Motor neuron (in vitro differentiated cells): ENCODE measurements at regions not wholly inside any gene's neighbourhood (a gene's known extent, or its start where the extent isn't known, plus 50 kb on each side); places are given as distances from the start of the nearest gene placed in this dataset.
A peak's percentile ranks its signal among the peaks of the same experiment; 100 is the strongest.
"Not testable (repeated sequence)": the region's sequence is repeated elsewhere in the genome, so short reads cannot be mapped to it uniquely, and the experiment has no call there.

Experiments
- ATAC-seq, 8 experiments: fragments of 200-7000 bp; cut with Tn5 transposase; replicated peaks in 6 of 8; 2 replicates each; pipeline ENCODE4 v1.8.0; 2021; ENCODE audit warnings: mild to moderate bottlenecking in 8 of 8, moderate library complexity in 8 of 8
- H3K27ac ChIP-seq, 2 donors: fragments of 250-450 bp; sonication (Bioruptor Pico); 2 replicates each; pipeline ENCODE4 v1.9.0; 2021; ENCODE audit warnings: antibody characterized with exemption in 2 of 2, mild to moderate bottlenecking in 2 of 2, moderate library complexity in 1 of 2
- H3K4me1 ChIP-seq, 2 donors: fragments of 250-450 bp; sonication (Bioruptor Pico); replicated peaks in 1 of 2; 2 replicates each; pipeline ENCODE4 v1.6.1; 2021; ENCODE audit warnings: antibody characterized with exemption in 2 of 2, mild to moderate bottlenecking in 2 of 2, moderate library complexity in 1 of 2
- H3K4me3 ChIP-seq, 5 donors: fragments of 250-450 bp; sonication (Bioruptor Pico); 2 replicates each; pipeline ENCODE4 v1.9.0; 2021; ENCODE audit warnings: antibody characterized with exemption in 5 of 5, mild to moderate bottlenecking in 5 of 5, moderate library complexity in 4 of 5
- WGBS, 10 experiments: fragments of 450-650 bp; shearing (Covaris generic); methylation state at CpG; one replicate each; pipeline ENCODE4 v1.0.0; 2022; 5-methylcytosine and 5-hydroxymethylcytosine counted together
- in situ Hi-C, 9 experiments: fragments of 400-800 bp; cut with MboI; loops; one replicate each; pipeline ENCODE4 v1.15.0; 2021; ENCODE audit warnings: low sequenced_read_pairs in 9 of 9, low pct_unique_long_range_greater_than_20kb in 2 of 9; ENCODE audit not compliant: unreplicated experiment in 9 of 9

DNA sequence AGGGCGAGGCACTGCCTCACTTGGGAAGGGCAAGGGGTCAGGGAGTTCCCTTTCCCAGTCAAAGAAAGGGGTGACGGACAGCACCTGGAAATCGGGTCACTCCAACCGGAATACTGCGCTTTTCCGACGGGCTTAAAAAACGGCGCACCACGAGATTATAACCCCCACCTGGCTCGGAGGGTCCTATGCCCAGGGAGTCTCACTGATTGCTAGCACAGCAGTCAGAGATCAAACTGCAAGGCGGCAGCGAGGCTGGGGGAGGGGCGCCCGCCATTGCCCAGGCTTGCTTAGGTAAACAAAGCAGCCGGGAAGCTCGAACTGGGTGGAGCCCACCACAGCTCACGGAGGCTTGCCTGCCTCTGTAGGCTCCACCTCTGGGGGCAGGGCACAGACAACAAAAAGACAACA, 366.5 kb downstream of the NR4A2 start:
- H3K27ac ChIP-seq, ATAC-seq, in situ Hi-C loops, H3K4me1 ChIP-seq: not testable (repeated sequence)
- 20% methylated on average over 1 of the region's 18 CpGs; no CpG with 5 or more reads in 9 of the 10 experiments for WGBS, 10 experiments
- H3K4me3 ChIP-seq: peak overlapping the region in 4 of 5 donors; percentile 3 to 32 (median 14)

DNA sequence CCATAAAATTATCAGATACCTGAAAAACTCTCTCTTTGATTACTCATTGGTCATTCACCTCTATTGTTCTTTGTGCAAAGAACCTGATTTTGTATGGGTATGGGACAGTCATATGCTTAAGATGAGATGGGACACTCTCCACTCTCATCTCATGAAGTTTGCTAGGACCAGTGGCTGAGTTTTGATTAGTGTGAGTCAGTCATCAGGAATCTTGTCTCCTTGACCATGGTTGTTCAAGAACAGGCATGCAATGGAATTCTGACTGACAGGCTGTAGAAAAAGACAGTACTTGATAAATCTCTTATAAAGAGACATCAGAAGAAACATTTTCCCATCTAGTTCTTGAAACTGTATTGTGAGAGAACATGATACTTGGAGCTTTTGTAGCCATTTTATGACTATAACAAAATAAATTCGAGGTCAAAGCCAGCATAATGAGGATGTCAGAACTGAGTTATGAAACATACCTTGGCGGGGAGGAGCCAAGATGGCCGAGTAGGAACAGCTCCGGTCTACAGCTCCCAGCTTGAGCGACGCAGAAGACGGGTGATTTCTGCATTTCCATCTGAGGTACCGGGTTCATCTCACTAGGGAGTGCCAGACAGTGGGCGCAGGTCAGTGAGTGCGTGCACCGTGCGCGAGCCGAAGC, 367.0 kb downstream of the NR4A2 start:
- H3K27ac ChIP-seq: no peak overlapping the region
- H3K4me3 ChIP-seq: peak overlapping the region in 4 of 5 donors; percentile 3 to 32 (median 14)
- in situ Hi-C loops: no loop called here
- 0 to 83% (median 40%) methylated on average over 1 to 4 of the region's 14 CpGs; no CpG with 5 or more reads in 5 of the 10 experiments for WGBS, 10 experiments
- peak in 2 of 8 experiments; percentile 44 to 79 for ATAC-seq
- H3K4me1 ChIP-seq: no peaks in the 10 kb centered on the region

DNA sequence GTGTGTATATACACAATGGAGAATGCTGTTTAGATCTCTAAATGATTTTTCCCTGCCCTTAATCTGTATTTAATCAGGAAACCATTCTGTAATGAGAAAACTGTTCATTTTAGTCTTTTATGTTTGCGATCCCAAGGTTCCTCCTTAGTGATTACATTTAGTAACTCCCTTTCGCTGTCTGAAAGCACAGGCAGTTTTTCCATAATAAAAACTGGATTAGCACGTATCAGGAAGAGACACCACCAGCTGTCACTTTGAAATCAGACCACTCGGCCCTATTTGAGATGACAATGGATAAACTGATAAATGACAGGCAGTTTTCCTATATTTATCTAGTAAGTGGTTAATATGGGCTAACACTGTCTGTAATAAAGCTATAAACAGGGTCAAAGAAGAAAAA, 370.9 kb downstream of the NR4A2 start:
- no peak for ATAC-seq
- in situ Hi-C loops: no loop called here
- H3K4me1 ChIP-seq: no peaks in the 10 kb centered on the region
- 17 to 90% (median 47%) methylated on average over 2 to 4 of the region's 4 CpGs for WGBS, 10 experiments
- no peak overlapping the region for H3K4me3 ChIP-seq
- H3K27ac ChIP-seq: no peak overlapping the region

DNA sequence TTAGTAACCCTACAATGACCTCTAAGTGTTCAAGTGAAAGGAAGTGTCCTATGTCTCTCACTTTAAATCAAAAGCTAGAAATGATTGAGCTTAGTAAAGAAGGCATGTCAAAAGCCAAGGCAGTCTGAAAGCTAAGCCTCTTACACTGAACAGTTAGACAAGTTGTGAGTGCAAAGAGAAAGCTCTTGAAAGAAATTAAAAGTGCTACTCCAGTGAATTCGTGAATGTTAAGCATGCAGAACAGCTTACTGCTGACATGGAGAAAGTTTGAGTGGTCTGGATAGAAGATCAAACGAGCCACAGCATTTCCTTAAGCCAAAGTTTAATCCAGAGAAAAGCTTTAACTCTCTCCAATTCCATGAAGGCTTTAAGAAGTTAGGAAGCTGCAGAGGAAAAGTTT, 373.7 kb downstream of the NR4A2 start:
- ATAC-seq: no peak
- Histone ChIP-seq H3K4me3 (no peak overlapping the region), H3K4me1 (no peaks in the 10 kb centered on the region), H3K27ac (no peak overlapping the region)
- in situ Hi-C loops: no loop called here
- 0 to 88% (median 76%) methylated on average over 1 to 2 of the region's 2 CpGs; no CpG with 5 or more reads in 2 of the 10 experiments for WGBS, 10 experiments

DNA sequence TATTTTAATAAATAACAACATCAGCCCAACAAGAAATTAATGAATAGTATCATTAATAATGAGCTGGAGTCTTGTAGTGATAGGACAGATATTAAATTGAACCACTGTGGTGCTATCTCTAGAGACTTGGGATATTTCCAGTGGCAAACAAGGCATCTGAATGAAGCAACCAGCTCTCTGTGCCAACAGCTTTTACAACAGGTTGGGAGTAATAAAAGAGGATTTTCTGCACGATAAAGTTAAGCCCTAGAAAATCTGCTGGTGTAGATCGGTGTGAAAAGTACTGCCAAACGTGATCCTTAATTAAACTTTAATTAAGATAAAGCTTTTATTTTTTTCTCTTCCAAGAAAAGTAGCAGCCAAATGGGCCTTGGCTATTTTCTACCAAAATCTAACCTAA, 385.5 kb downstream of the NR4A2 start:
- Histone ChIP-seq H3K4me3 (no peak overlapping the region), H3K4me1 (no peaks in the 10 kb centered on the region), H3K27ac (no peak overlapping the region)
- 28 to 100% (median 75%) methylated on average over 2 to 3 of the region's 3 CpGs; no CpG with 5 or more reads in 4 of the 10 experiments for WGBS, 10 experiments
- ATAC-seq: no peak
- in situ Hi-C loops: no loop called here

DNA sequence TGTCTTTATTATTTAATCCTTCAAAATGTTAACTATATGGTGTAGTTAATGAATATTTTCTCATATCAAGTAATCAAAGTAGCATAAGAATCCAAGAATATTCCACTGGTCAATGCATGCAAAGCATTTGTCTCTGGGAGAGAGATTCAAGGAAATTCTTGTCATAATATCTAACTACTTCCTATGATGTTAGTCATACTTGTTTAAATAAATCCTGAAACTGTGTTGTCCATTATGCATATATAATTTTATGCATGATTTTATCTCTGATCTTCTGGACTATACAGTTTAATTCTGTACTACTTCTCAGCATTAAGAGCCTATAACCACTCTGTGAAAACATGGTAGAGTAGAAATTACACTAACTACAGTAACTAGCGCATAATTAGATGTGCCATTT, 388.3 kb downstream of the NR4A2 start:
- H3K27ac ChIP-seq: no peak overlapping the region
- H3K4me1 ChIP-seq: no peaks in the 10 kb centered on the region
- in situ Hi-C loops: no loop called here
- H3K4me3 ChIP-seq: no peak overlapping the region
- ATAC-seq: peak in 1 of 8 experiments; percentile 72
- 0 to 11% (median 0%) methylated on average over 1 of the region's 1 CpG; no CpG with 5 or more reads in 4 of the 10 experiments for WGBS, 10 experiments

DNA sequence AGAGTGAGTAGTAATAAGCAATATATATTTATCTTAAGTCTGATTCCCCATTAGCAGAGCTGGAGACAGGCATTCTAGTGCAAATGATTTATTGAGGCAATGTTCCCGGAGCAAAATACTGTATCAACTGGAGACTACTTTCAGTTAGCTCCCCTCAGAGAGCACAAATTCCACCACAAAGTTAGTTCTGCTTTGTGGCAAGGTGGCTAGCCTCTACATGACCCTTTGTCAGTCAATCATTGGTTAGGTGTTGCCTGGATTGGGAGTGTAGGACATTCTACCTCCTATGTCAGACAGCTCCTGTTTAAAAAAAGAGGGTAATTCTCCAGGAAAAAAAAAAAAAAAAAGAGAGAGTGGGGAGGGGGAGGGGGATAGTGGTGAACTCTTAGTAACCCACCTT, 402.2 kb downstream of the NR4A2 start:
- in situ Hi-C loops: no loop called here
- ATAC-seq: no peak
- Histone ChIP-seq H3K4me1 (no peaks in the 10 kb centered on the region), H3K27ac (no peak overlapping the region), H3K4me3 (no peak overlapping the region)
- 0 to 71% (median 50%) methylated on average over 1 of the region's 1 CpG; no CpG with 5 or more reads in 3 of the 10 experiments for WGBS, 10 experiments

DNA sequence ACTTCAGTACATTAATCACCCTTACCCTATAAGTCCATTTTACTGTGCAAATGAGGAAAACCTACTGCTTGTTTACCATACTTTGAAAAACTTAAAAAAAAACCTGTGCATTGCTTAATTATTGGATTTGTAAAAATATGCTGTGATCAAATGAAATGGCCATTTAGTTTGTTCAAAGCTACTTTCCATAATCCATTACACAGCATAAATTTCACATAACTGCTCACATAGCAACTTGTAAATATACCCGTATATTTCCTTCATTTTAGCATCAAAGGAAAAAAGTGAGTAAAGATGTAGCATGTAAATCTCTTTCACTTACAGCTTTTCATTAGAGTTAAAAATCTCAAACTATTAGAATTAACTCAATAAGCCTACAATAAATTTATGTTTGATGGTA, 415.1 kb downstream of the NR4A2 start:
- in situ Hi-C loops: no loop called here
- WGBS, 10 experiments: 0 to 88% (median 50%) methylated on average over 1 of the region's 1 CpG; no CpG with 5 or more reads in 3 of the 10 experiments

DNA sequence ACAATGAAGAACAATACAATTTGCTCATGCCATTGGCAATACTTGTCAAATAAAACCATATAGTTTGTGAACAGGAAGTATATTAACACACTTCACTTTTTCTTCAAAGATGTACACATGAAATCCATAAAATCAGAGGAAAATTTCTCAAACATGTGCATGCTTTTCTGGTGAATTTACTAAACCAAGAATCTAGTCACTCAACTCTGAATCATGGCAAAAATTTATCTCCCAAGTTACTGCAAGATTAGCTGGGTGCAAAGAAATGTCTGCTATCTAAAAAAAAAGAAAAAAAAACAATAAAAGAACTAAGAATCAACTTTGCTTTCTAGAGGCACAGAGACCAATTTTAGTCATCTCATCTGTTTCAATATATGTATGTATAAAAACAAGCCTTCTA, 419.2 kb downstream of the NR4A2 start:
- H3K4me3 ChIP-seq: no peak overlapping the region
- in situ Hi-C loops: no loop called here

More for the DNA sequence above, 415.1 kb downstream of the NR4A2 start:
- peak in 1 of 8 experiments; percentile 52 for ATAC-seq
- Histone ChIP-seq H3K4me3 (no peak overlapping the region), H3K4me1 (no peaks in the 10 kb centered on the region), H3K27ac (no peak overlapping the region)

DNA sequence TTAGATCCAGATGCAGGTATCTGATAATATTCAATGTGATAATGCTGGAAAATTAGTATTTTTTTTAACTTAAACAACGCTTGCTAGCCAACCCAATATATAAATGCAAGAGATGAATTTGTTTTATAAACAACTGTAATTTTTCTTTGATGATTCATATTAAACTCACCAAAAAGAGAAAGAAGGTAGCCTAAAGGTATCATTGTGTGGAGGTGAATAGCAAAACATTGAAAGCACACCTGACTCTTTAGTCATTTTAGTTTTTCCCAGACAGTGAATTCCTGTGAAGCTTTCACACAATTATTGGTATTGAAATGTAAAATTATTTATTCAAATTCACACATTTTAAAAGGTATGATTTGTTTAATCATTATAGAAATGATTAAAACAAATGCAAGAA, 424.0 kb downstream of the NR4A2 start:
- H3K4me1 ChIP-seq: peaks cover 4 to 8% of the 10 kb centered on the region in 2 donors
- in situ Hi-C loops: no loop called here
- ATAC-seq: no peak
- 0 to 100% (median 90%) methylated on average over 1 of the region's 1 CpG; no CpG with 5 or more reads in 1 of the 10 experiments for WGBS, 10 experiments
- H3K27ac ChIP-seq: no peak overlapping the region
- H3K4me3 ChIP-seq: no peak overlapping the region

More for the DNA sequence above, 419.2 kb downstream of the NR4A2 start:
- no peak for ATAC-seq
- Histone ChIP-seq H3K4me1 (no peaks in the 10 kb centered on the region), H3K27ac (no peak overlapping the region)

DNA sequence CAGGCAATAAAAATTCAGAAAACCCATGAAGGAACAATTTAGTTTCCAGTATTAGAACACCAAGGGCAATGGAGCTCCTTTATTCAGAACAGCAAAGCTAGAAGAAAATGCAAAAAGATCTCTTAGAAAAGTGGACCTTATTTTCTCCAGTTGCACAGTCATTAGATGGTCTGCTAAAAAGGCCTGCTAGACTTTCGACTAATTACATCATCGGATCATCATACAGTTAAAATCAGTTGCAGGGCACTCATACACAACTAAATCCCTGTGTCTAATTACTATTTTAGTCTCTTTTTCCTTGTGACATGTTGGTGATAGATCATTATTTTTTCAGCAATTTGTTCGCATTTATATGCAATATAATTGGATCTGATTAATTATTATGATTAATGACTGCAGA, 425.3 kb downstream of the NR4A2 start:
- no peak overlapping the region for H3K4me3 ChIP-seq
- 25 to 100% (median 80%) methylated on average over 1 to 3 of the region's 3 CpGs; no CpG with 5 or more reads in 1 of the 10 experiments for WGBS, 10 experiments
- in situ Hi-C loops: no loop called here
- ATAC-seq: peak in 5 of 8 experiments; percentile 21 to 76 (median 53)
- H3K27ac ChIP-seq: no peak overlapping the region
- peaks cover 4 to 8% of the 10 kb centered on the region in 2 donors for H3K4me1 ChIP-seq

DNA sequence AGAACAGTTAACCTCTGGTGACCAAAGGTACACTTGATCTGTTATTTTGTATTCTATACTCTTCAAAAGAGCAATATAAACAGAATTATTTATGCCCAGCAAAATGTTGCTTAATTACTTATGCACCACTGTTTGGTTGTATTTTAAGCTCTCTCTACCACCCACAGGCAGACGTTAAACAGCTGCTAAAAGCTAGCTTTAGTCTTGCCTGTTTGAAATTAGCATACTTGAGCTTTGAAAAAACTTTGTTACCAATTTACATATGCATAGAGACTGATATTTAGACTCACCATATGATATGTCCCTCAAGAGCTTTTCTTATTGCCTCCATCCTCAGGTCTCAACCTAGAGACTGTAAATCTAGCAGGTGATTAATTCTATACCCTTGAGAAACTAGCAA, 426.9 kb downstream of the NR4A2 start:
- ATAC-seq: peak in 3 of 8 experiments; percentile 54 to 96 (median 62)
- WGBS, 10 experiments: 0 to 38% (median 0%) methylated on average over 1 of the region's 1 CpG; no CpG with 5 or more reads in 2 of the 10 experiments
- Histone ChIP-seq H3K27ac (no peak overlapping the region), H3K4me3 (no peak overlapping the region), H3K4me1 (peaks cover 4 to 8% of the 10 kb centered on the region in 2 donors)
- in situ Hi-C loops: no loop called here

DNA sequence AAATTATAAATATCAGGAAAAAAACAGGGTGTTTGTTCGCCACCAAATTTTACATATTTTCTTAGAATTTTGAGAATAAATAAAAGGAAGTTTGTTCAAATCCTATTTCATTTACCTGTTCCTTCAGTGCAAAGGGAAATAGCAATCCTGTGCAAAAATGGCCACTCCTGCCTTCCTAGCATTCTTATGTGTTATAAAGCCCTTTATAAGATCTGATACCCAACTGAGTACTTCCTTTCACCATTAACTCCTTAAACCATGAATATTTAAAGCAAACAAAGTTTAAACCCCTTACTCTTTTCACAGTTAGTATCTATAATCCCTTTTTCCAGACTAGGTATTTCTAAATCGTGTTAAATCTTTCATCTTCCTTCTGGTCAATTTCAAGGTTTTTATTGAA, 427.8 kb downstream of the NR4A2 start:
- ATAC-seq: no peak
- H3K4me3 ChIP-seq: no peak overlapping the region
- WGBS, 10 experiments: 8 to 100% (median 76%) methylated on average over 1 to 2 of the region's 2 CpGs
- in situ Hi-C loops: no loop called here
- H3K27ac ChIP-seq: no peak overlapping the region
- H3K4me1 ChIP-seq: peaks cover 4 to 8% of the 10 kb centered on the region in 2 donors

DNA sequence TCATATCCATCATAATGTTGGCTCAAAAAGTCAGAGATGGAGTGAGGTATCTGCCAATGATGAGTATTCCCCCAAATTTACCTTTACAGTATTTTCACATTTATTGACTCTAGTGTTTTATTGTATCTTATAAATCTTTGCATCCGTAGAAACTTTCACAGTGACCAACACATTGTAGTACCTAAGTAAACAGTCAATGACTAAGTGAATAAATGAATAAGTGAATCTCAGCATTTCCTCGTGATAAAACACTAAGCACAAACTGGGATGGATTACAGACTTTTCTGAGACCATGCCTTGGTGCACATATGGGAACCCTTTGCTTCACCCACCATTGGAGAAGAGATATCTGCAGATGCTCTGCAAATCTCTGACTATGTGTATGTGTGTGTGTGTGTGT, 429.9 kb downstream of the NR4A2 start:
- peaks cover 4 to 7% of the 10 kb centered on the region in 2 donors for H3K4me1 ChIP-seq
- 0 to 100% (median 60%) methylated on average over 1 to 2 of the region's 2 CpGs; no CpG with 5 or more reads in 1 of the 10 experiments for WGBS, 10 experiments
- no peak for ATAC-seq
- in situ Hi-C loops: no loop called here
- no peak overlapping the region for H3K27ac ChIP-seq
- no peak overlapping the region for H3K4me3 ChIP-seq
